Lower leg skin (tissue), 3 donors: ENCODE measurements at regions not wholly inside any gene's neighbourhood (a gene's known extent, or its start where the extent isn't known, plus 50 kb on each side); places are given as distances from the start of the nearest gene placed in this dataset.

Source experiments
- POLR2A ChIP-seq, 2 donors: fragments of 450-650 bp; IDR thresholded peaks; one replicate each; pipeline ENCODE4 v1.6.1; 2016 to 2017; ENCODE audit warnings: antibody characterized with exemption in 2 of 2, mild to moderate bottlenecking in 1 of 2, moderate library complexity in 1 of 2
- TF ChIP-seq, protein P1 (sequence below), 3 donors: fragments of 450-650 bp; IDR thresholded peaks; one replicate each; pipeline ENCODE4 v1.5.1; 2016; ENCODE audit warnings: antibody characterized with exemption in 3 of 3, mild to moderate bottlenecking in 3 of 3, moderate library complexity in 2 of 3

DNA sequence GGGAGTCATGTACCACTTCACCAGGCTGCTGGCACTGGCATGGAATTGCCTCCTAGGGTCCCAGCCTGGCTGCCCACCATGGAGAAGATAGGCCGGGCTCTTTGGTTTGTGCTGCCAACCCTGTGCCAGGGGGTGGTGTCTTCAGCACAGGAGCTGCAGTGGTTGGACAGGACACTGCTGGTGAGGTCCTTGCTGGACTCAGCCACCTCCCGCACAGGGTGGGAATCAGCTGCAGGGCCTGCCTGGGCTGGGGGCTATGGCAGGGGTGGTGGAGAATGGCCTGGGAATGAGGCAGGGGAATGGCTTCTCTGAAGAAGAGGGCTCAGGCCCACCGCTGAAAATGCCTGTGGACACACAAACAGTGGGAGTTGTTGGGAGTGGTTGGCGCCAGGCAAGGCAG lies 70.6 kb upstream of the CAPRIN2 start:
- TF ChIP-seq, protein P1, sequence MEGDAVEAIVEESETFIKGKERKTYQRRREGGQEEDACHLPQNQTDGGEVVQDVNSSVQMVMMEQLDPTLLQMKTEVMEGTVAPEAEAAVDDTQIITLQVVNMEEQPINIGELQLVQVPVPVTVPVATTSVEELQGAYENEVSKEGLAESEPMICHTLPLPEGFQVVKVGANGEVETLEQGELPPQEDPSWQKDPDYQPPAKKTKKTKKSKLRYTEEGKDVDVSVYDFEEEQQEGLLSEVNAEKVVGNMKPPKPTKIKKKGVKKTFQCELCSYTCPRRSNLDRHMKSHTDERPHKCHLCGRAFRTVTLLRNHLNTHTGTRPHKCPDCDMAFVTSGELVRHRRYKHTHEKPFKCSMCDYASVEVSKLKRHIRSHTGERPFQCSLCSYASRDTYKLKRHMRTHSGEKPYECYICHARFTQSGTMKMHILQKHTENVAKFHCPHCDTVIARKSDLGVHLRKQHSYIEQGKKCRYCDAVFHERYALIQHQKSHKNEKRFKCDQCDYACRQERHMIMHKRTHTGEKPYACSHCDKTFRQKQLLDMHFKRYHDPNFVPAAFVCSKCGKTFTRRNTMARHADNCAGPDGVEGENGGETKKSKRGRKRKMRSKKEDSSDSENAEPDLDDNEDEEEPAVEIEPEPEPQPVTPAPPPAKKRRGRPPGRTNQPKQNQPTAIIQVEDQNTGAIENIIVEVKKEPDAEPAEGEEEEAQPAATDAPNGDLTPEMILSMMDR (IDR thresholded peaks at IDR 0.05), result no peak
- no peak for TF ChIP-seq POLR2A (IDR thresholded peaks at IDR 0.05)
